OCI-LY7 (cell line): ENCODE measurements at regions not wholly inside any gene's neighbourhood (a gene's known extent, or its start where the extent isn't known, plus 50 kb on each side); places are given as distances from the start of the nearest gene placed in this dataset.

ENCODE experiments used
- EZH2phosphoT487 ChIP-seq: fragments of 200-600 bp; sonication (generic); IDR thresholded peaks from 2 replicates; pipeline ENCODE4 v1.6.1; 2018; ENCODE audit warnings: low read depth, borderline replicate concordance, mild to moderate bottlenecking, mixed run types, antibody characterized with exemption, low read length, moderate library complexity, mixed read lengths
- TF ChIP-seq, protein P1 (sequence below): fragments of 200-600 bp; sonication (generic); conservative IDR thresholded peaks from 2 replicates; pipeline ENCODE4 v1.5.1; 2014; ENCODE audit warnings: mild to moderate bottlenecking, antibody characterized with exemption, low read length, moderate library complexity, mixed read lengths

DNA sequence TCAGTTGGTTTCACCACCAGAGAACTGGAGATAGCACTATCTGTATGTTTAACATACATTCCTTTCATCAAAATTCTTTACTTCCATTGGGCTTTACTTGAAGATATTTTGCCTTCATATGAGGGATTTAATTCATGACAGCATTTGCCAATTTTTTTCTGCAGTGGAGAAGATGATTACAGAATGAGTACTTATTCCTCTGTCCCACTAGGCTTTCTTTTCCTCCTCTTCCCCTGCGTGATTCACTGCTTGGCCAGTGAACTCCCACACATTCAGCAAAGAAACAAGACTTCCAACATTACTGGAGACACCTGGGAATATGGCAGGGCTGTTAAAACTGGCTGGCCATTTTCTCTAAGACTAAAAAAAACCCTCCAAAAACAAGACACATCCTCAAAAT is 425.8 kb upstream of the KCNH7 start:
- TF ChIP-seq, protein P1, sequence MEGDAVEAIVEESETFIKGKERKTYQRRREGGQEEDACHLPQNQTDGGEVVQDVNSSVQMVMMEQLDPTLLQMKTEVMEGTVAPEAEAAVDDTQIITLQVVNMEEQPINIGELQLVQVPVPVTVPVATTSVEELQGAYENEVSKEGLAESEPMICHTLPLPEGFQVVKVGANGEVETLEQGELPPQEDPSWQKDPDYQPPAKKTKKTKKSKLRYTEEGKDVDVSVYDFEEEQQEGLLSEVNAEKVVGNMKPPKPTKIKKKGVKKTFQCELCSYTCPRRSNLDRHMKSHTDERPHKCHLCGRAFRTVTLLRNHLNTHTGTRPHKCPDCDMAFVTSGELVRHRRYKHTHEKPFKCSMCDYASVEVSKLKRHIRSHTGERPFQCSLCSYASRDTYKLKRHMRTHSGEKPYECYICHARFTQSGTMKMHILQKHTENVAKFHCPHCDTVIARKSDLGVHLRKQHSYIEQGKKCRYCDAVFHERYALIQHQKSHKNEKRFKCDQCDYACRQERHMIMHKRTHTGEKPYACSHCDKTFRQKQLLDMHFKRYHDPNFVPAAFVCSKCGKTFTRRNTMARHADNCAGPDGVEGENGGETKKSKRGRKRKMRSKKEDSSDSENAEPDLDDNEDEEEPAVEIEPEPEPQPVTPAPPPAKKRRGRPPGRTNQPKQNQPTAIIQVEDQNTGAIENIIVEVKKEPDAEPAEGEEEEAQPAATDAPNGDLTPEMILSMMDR: no peak
- no peak for TF ChIP-seq EZH2phosphoT487
